Panc1 (cell line): ENCODE measurements at regions not wholly inside any gene's neighbourhood (a gene's known extent, or its start where the extent isn't known, plus 50 kb on each side); places are given as distances from the start of the nearest gene placed in this dataset.

Experiments used
- ATAC-seq: fragments of 200-7000 bp; cut with Tn5 transposase; 2 replicates; pipeline ENCODE4 v1.9.1; 2020; ENCODE audit warnings: mild to moderate bottlenecking, moderate library complexity
- BruUV-seq: library from RNA; stranded (reverse); fragments of 400-500 nt; replicated peaks from 2 replicates; lab custom pipeline; 2021; lab: Mats Ljungman, UMichigan
- CTCF ChIA-PET: fragments of 300-600 bp; sonication (Branson Sonifier 250); formaldehyde crosslinking; loops from one replicate; lab custom pipeline; 2022; ENCODE audit warnings: antibody characterized with exemption; lab: Charles Lee
- POLR2A ChIA-PET: fragments of 300-600 bp; sonication (Branson Sonifier 250); formaldehyde crosslinking; loops from one replicate; lab custom pipeline; 2022; ENCODE audit warnings: antibody characterized with exemption; lab: Charles Lee
- DNase-seq: peaks from one replicate; pipeline ENCODE4 v3.0.0-alpha.2; 2010; ENCODE audit warnings: low read depth, low spot score
- H3K27ac ChIP-seq: 2 replicates; pipeline ENCODE4 v1.5.1; 2011; ENCODE audit warnings: mild to moderate bottlenecking, low read length, inconsistent platforms
- H3K27me3 ChIP-seq: fragments of 200-500 bp; sonication (Bioruptor generic); 2 replicates; pipeline ENCODE4 v1.6.0; 2014; ENCODE audit warnings: low read length, inconsistent platforms; ENCODE audit not compliant: control insufficient read depth, insufficient read depth
- H3K36me3 ChIP-seq: fragments of 200-500 bp; sonication (Bioruptor generic); 2 replicates; pipeline ENCODE4 v1.5.1; 2014; ENCODE audit warnings: inconsistent platforms, mild to moderate bottlenecking, low read length, moderate library complexity; ENCODE audit not compliant: control insufficient read depth, insufficient read depth
- H3K4me1 ChIP-seq: 2 replicates; pipeline ENCODE4 v1.5.1; 2011; ENCODE audit warnings: inconsistent platforms, mild to moderate bottlenecking, low read length, moderate library complexity; ENCODE audit not compliant: control insufficient read depth, insufficient read depth
- H3K4me3 ChIP-seq, 2 experiments: 2 replicates each; pipeline ENCODE4 v1.5.1; 2011 to 2012; ENCODE audit warnings: low read depth in 2 of 2, low read length in 2 of 2, mild to moderate bottlenecking in 2 of 2, inconsistent platforms in 1 of 2, moderate library complexity in 1 of 2
- H3K9me3 ChIP-seq: fragments of 200-500 bp; sonication (Bioruptor generic); 2 replicates; pipeline ENCODE4 v1.5.1; 2014; ENCODE audit warnings: low read depth, mild to moderate bottlenecking, inconsistent platforms, low read length, moderate library complexity; ENCODE audit not compliant: control insufficient read depth, insufficient read depth
- POLR2AphosphoS5 ChIP-seq: IDR thresholded peaks from 2 replicates; pipeline ENCODE4 v1.6.1; 2012; ENCODE audit warnings: mild to moderate bottlenecking, low read depth, low read length, moderate library complexity
- SIN3A ChIP-seq: IDR thresholded peaks from 2 replicates; pipeline ENCODE4 v1.6.1; 2012; ENCODE audit warnings: low read depth, mild to moderate bottlenecking, low read length, moderate library complexity, borderline replicate concordance; ENCODE audit not compliant: insufficient read depth
- TCF7L2 ChIP-seq: IDR thresholded peaks from 2 replicates; pipeline ENCODE4 v1.6.1; 2011; ENCODE audit warnings: mild to moderate bottlenecking, low read depth, low read length, inconsistent platforms
- in situ Hi-C: cut with HindIII; loops from 2 replicates; pipeline ENCODE4 v1.10.0; 2016; ENCODE audit warnings: low sequenced_read_pairs, low pct_unique_long_range_greater_than_20kb
- intact Hi-C: fragments of 100-400 bp; cut with micrococcal nuclease; formaldehyde crosslinking; loops from one replicate; pipeline ENCODE4 v1.10.0; 2022; ENCODE audit not compliant: unreplicated experiment
- TF ChIP-seq, protein P1 (sequence below): fragments of 450-650 bp; IDR thresholded peaks from 2 replicates; pipeline ENCODE4 v1.5.1; 2017; ENCODE audit warnings: mild to moderate bottlenecking
- TF ChIP-seq, protein P2 (sequence below), 2 experiments: IDR thresholded peaks; 2 replicates each; pipeline ENCODE4 v1.6.1; 2011 to 2012; ENCODE audit warnings: low read depth in 2 of 2, control low read depth in 1 of 2, low read length in 1 of 2, mild to moderate bottlenecking in 1 of 2, moderate library complexity in 1 of 2; ENCODE audit not compliant: insufficient read depth in 1 of 2

DNA sequence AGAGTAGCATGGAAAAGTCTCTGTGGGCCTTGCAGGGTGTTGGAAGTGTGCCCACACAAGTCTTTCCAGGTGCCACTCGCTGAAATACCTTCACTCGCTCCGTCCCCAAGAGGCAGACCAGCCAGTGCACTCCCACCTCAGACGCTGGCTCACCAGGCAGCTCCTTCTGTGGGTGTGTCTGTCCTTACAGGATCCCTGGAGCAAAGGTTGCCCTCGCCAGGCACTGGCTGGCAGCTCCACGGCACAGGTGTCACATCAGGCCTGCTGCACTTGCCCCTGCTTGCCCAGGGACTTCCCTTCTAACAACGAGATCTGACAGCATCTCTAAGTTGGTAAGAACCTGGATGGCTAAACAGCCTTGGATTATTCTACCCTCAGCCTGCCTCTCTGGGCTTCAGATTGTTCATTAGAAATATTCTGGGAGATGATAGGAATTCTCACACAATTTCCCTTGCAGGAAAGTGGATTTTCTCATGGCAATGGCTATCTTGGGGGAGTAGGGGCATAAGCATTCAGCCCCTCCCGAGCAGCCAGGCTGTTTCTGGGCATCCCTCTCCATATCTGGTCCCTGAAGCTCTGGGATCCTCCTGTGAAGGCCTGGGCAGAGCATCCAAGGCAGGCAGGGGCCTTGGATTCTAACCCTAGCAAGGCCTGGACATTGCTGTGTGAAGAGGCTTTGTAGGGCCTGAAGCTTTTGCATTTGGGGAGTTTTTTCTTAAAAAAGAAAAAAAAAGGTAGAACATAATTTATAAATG is 262.1 kb downstream of the MYCN start:
- in situ Hi-C loops (no loop called here), intact Hi-C loops (no loop called here)
- Histone ChIP-seq H3K36me3 (no peaks in the 10 kb centered on the region), H3K4me3 (no peak overlapping the region), H3K9me3 (no peaks in the 10 kb centered on the region), H3K27ac (no peak overlapping the region), H3K4me1 (no peaks in the 10 kb centered on the region), H3K27me3 (no peaks in the 10 kb centered on the region)
- POLR2A ChIA-PET, result no interaction called here
- no TSS peak for BruUV-seq
- ATAC-seq (no peak), DNase-seq (no peak)
- CTCF ChIA-PET, result no interaction called here
- TF ChIP-seq, protein P1, sequence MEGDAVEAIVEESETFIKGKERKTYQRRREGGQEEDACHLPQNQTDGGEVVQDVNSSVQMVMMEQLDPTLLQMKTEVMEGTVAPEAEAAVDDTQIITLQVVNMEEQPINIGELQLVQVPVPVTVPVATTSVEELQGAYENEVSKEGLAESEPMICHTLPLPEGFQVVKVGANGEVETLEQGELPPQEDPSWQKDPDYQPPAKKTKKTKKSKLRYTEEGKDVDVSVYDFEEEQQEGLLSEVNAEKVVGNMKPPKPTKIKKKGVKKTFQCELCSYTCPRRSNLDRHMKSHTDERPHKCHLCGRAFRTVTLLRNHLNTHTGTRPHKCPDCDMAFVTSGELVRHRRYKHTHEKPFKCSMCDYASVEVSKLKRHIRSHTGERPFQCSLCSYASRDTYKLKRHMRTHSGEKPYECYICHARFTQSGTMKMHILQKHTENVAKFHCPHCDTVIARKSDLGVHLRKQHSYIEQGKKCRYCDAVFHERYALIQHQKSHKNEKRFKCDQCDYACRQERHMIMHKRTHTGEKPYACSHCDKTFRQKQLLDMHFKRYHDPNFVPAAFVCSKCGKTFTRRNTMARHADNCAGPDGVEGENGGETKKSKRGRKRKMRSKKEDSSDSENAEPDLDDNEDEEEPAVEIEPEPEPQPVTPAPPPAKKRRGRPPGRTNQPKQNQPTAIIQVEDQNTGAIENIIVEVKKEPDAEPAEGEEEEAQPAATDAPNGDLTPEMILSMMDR, result no peak
- TF ChIP-seq, protein P2, sequence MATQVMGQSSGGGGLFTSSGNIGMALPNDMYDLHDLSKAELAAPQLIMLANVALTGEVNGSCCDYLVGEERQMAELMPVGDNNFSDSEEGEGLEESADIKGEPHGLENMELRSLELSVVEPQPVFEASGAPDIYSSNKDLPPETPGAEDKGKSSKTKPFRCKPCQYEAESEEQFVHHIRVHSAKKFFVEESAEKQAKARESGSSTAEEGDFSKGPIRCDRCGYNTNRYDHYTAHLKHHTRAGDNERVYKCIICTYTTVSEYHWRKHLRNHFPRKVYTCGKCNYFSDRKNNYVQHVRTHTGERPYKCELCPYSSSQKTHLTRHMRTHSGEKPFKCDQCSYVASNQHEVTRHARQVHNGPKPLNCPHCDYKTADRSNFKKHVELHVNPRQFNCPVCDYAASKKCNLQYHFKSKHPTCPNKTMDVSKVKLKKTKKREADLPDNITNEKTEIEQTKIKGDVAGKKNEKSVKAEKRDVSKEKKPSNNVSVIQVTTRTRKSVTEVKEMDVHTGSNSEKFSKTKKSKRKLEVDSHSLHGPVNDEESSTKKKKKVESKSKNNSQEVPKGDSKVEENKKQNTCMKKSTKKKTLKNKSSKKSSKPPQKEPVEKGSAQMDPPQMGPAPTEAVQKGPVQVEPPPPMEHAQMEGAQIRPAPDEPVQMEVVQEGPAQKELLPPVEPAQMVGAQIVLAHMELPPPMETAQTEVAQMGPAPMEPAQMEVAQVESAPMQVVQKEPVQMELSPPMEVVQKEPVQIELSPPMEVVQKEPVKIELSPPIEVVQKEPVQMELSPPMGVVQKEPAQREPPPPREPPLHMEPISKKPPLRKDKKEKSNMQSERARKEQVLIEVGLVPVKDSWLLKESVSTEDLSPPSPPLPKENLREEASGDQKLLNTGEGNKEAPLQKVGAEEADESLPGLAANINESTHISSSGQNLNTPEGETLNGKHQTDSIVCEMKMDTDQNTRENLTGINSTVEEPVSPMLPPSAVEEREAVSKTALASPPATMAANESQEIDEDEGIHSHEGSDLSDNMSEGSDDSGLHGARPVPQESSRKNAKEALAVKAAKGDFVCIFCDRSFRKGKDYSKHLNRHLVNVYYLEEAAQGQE (IDR thresholded peaks at IDR 0.05; ENCODE audit: insufficient read depth in 1 of 2, low read depth in 2 of 2, low read length in 1 of 2), result no peak
- TF ChIP-seq SIN3A (no peak), TCF7L2 (no peak), POLR2AphosphoS5 (no peak)

- no peaks in the 10 kb centered on the region for H3K27me3 ChIP-seq
- H3K4me1 ChIP-seq, result no peaks in the 10 kb centered on the region
- H3K9me3 ChIP-seq, result no peaks in the 10 kb centered on the region
- H3K4me3 ChIP-seq, result no peak overlapping the region
- POLR2A ChIA-PET, result no interaction called here
- CTCF ChIA-PET, result no interaction called here
- BruUV-seq, result no TSS peak
- TF ChIP-seq POLR2AphosphoS5, result no peak
- TF ChIP-seq SIN3A, result no peak
- TF ChIP-seq TCF7L2, result no peak
- TF ChIP-seq, protein P1, result no peak
- TF ChIP-seq, protein P2 (IDR thresholded peaks at IDR 0.05; ENCODE audit: insufficient read depth in 1 of 2, low read depth in 2 of 2, low read length in 1 of 2), result no peak
- ATAC-seq, result no peak
- no peak for DNase-seq
- no peaks in the 10 kb centered on the region for H3K36me3 ChIP-seq
- intact Hi-C loops, result no loop called here
- in situ Hi-C loops, result no loop called here
- no peak overlapping the region for H3K27ac ChIP-seq
These were observed 261.5 kb downstream of the MYCN start for GRCh38 chr2:16201848-16202247.
